MM.1S (cell line): ENCODE measurements at regions not wholly inside any gene's neighbourhood (a gene's known extent, or its start where the extent isn't known, plus 50 kb on each side); places are given as distances from the start of the nearest gene placed in this dataset.

ENCODE experiments used
- DNase-seq: peaks from one replicate; pipeline ENCODE4 v3.0.0-alpha.2; 2015
- H2AFZ ChIP-seq: fragments of 300-600 bp; sonication (generic); 2 replicates; pipeline ENCODE4 v1.6.0; 2016; ENCODE audit warnings: antibody characterized with exemption, low read length
- H3F3A ChIP-seq: fragments of 300-600 bp; sonication (generic); 2 replicates; pipeline ENCODE4 v1.6.1; 2016; ENCODE audit warnings: mild to moderate bottlenecking, antibody characterized with exemption, low read length, moderate library complexity, mixed read lengths; ENCODE audit not compliant: insufficient read depth
- H3K27ac ChIP-seq: fragments of 300-600 bp; sonication (generic); 2 replicates; pipeline ENCODE4 v1.5.1; 2016; ENCODE audit warnings: mild to moderate bottlenecking, low read length
- H3K27me3 ChIP-seq: fragments of 300-600 bp; sonication (generic); replicated peaks from 2 replicates; pipeline ENCODE4 v1.6.0; 2016; ENCODE audit warnings: low read length; ENCODE audit not compliant: insufficient read depth
- H3K36me3 ChIP-seq: fragments of 300-600 bp; sonication (generic); replicated peaks from 2 replicates; pipeline ENCODE4 v1.6.1; 2016; ENCODE audit warnings: mild to moderate bottlenecking, low read length, mixed read lengths; ENCODE audit not compliant: insufficient read depth
- H3K4me1 ChIP-seq: fragments of 300-600 bp; sonication (generic); 2 replicates; pipeline ENCODE4 v1.6.1; 2016; ENCODE audit warnings: low read length, mixed read lengths
- H3K4me2 ChIP-seq: fragments of 300-600 bp; sonication (generic); 2 replicates; pipeline ENCODE4 v1.6.0; 2016; ENCODE audit warnings: low read depth, low read length
- H3K4me3 ChIP-seq: fragments of 300-600 bp; sonication (generic); 2 replicates; pipeline ENCODE4 v1.5.1; 2016; ENCODE audit warnings: low read length, mixed read lengths
- H3K79me2 ChIP-seq: fragments of 300-600 bp; sonication (generic); 2 replicates; pipeline ENCODE4 v1.6.1; 2016; ENCODE audit warnings: mixed run types, low read length, mixed read lengths
- H3K9ac ChIP-seq: fragments of 300-600 bp; sonication (generic); 2 replicates; pipeline ENCODE4 v1.6.1; 2016; ENCODE audit warnings: low read length, mixed read lengths
- H3K9me2 ChIP-seq: fragments of 300-600 bp; sonication (generic); replicated peaks from 2 replicates; pipeline ENCODE4 v1.6.1; 2016; ENCODE audit warnings: mild to moderate bottlenecking, low read length, mixed read lengths; ENCODE audit not compliant: insufficient read depth
- H3K9me3 ChIP-seq: fragments of 300-600 bp; sonication (generic); replicated peaks from 2 replicates; pipeline ENCODE4 v1.6.1; 2016; ENCODE audit warnings: mild to moderate bottlenecking, low read length, mixed read lengths; ENCODE audit not compliant: insufficient read depth
- H4K20me1 ChIP-seq: fragments of 300-600 bp; sonication (generic); 2 replicates; pipeline ENCODE4 v1.6.1; 2016; ENCODE audit warnings: mild to moderate bottlenecking, low read length, moderate library complexity, mixed read lengths; ENCODE audit not compliant: insufficient read depth
- EZH2 ChIP-seq: fragments of 300-600 bp; sonication (generic); optimal IDR thresholded peaks from 2 replicates; pipeline ENCODE3; 2017; ENCODE audit warnings: low read depth, mild to moderate bottlenecking, antibody characterized with exemption, low read length, mixed read lengths
- EZH2phosphoT487 ChIP-seq: fragments of 300-600 bp; sonication (generic); IDR thresholded peaks from 2 replicates; pipeline ENCODE4 v1.6.1; 2018; ENCODE audit warnings: antibody characterized with exemption, low read length
- TF ChIP-seq, protein P1 (sequence below): fragments of 300-600 bp; sonication (generic); IDR thresholded peaks from 2 replicates; pipeline ENCODE4 v1.5.1; 2016; ENCODE audit warnings: antibody characterized with exemption, low read length, mixed read lengths

DNA sequence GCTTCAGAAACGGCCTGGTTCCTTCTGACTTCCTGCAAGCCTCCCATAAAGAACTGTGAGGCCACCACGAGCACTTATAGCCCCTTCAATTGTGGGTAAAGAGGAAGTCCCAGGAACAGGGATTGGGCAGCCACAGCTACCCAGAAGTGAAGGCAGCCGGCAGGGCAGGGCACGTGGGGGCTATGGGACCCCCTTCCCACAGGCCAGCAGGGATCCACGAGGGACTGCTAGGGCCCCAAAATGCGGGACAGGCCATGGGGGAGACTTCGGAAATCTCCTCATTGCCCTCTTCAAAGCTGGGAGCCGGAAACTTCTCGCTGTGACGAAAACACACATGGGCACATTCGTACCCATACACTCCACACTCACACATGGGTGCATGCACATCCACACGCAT, 196.1 kb upstream of the SALL3 start:
- Histone ChIP-seq H3K27ac (no peak overlapping the region), H3K4me1 (no peaks in the 10 kb centered on the region), H3F3A (no peaks in the 10 kb centered on the region), H3K4me2 (no peak overlapping the region), H3K9me3 (no peaks in the 10 kb centered on the region), H3K79me2 (no peaks in the 10 kb centered on the region), H3K4me3 (no peak overlapping the region), H2AFZ (no peak overlapping the region), H3K9ac (no peak overlapping the region), H3K9me2 (no peaks in the 10 kb centered on the region), H3K36me3 (no peaks in the 10 kb centered on the region), H3K27me3 (no peaks in the 10 kb centered on the region), H4K20me1 (no peaks in the 10 kb centered on the region)
- TF ChIP-seq EZH2phosphoT487, result no peak
- no peak for TF ChIP-seq EZH2
- TF ChIP-seq, protein P1, sequence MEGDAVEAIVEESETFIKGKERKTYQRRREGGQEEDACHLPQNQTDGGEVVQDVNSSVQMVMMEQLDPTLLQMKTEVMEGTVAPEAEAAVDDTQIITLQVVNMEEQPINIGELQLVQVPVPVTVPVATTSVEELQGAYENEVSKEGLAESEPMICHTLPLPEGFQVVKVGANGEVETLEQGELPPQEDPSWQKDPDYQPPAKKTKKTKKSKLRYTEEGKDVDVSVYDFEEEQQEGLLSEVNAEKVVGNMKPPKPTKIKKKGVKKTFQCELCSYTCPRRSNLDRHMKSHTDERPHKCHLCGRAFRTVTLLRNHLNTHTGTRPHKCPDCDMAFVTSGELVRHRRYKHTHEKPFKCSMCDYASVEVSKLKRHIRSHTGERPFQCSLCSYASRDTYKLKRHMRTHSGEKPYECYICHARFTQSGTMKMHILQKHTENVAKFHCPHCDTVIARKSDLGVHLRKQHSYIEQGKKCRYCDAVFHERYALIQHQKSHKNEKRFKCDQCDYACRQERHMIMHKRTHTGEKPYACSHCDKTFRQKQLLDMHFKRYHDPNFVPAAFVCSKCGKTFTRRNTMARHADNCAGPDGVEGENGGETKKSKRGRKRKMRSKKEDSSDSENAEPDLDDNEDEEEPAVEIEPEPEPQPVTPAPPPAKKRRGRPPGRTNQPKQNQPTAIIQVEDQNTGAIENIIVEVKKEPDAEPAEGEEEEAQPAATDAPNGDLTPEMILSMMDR, result no peak
- no peak for DNase-seq

DNA sequence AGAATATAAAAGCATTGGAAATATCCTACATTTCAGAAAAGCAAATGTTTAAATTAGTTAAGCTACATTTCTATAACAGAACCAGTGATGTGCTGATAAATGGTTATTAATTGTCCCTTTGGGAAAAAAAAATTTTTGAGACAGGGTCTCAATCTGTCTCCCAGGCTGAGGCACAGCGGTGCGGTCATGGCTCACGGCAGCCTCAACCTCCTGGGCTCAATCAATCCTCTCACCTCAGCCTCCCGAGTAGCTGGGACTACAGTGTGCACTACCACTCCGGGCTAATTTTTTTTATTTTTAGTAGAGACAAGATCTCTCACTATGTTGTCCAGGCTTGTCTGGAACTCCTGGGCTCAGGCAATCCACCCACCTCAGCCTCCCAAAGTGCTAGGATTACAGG, 194.8 kb upstream of the SALL3 start:
- no peaks in the 10 kb centered on the region for H3K36me3 ChIP-seq
- H3F3A ChIP-seq, result no peaks in the 10 kb centered on the region
- no peak overlapping the region for H3K4me2 ChIP-seq
- no peaks in the 10 kb centered on the region for H3K9me3 ChIP-seq
- H4K20me1 ChIP-seq, result no peaks in the 10 kb centered on the region
- no peaks in the 10 kb centered on the region for H3K27me3 ChIP-seq
- DNase-seq, result no peak
- no peak overlapping the region for H3K9ac ChIP-seq
- H3K79me2 ChIP-seq, result no peaks in the 10 kb centered on the region
- no peaks in the 10 kb centered on the region for H3K4me1 ChIP-seq
- TF ChIP-seq, protein P1, result no peak
- TF ChIP-seq EZH2phosphoT487, result no peak
- no peak for TF ChIP-seq EZH2
- no peak overlapping the region for H2AFZ ChIP-seq
- H3K27ac ChIP-seq, result no peak overlapping the region
- no peaks in the 10 kb centered on the region for H3K9me2 ChIP-seq
- H3K4me3 ChIP-seq, result no peak overlapping the region

DNA sequence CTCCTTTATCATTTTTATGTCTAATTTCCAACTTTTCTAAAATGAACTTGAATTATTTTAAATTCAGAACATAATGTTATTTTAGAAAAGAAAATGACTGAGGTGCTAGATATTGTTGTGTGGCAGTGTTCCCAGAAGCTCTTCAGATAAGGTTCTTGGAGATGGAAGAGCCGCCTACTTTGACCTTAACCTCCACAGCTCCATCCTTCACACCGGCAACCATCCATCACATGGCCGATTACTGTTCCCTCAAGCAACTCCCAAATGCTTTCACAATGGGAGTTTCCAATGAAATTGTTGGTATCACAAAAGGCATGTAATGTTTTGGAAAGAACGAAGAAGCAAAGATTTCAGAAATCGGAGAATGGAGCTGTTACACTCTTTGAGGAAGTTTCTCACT, 193.9 kb upstream of the SALL3 start:
- Histone ChIP-seq H4K20me1 (no peaks in the 10 kb centered on the region), H3K79me2 (no peaks in the 10 kb centered on the region), H3K27me3 (no peaks in the 10 kb centered on the region), H3K9me3 (no peaks in the 10 kb centered on the region), H3K9me2 (no peaks in the 10 kb centered on the region), H3K4me3 (no peak overlapping the region), H3K27ac (no peak overlapping the region), H3K4me1 (no peaks in the 10 kb centered on the region), H3K36me3 (no peaks in the 10 kb centered on the region), H3K4me2 (no peak overlapping the region), H2AFZ (no peak overlapping the region), H3F3A (no peaks in the 10 kb centered on the region), H3K9ac (no peak overlapping the region)
- no peak for DNase-seq
- no peak for TF ChIP-seq EZH2
- TF ChIP-seq, protein P1, result no peak
- TF ChIP-seq EZH2phosphoT487, result no peak

DNA sequence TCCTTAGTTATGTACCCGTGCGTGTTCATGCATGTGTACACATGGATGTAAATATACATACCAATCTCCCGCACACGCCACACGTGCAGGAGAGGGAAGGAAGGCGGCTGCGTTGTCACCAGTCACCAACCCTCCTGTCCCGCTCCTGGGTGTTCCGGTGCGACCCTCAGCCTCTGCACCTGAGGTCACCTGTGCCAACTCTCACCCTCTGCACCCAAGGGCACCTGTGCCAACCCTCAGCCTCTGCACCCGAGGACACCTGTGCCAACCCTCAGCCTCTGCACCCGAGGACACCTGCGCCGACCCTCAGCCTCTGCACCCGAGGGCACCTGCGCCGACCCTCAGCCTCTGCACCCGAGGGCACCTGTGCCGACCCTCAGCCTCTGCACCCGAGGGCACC, 192.8 kb upstream of the SALL3 start:
- Histone ChIP-seq H3K9ac (no peak overlapping the region), H3K4me3 (no peak overlapping the region), H3K27ac (no peak overlapping the region), H3K27me3 (no peaks in the 10 kb centered on the region), H3K4me1 (no peaks in the 10 kb centered on the region), H3K36me3 (no peaks in the 10 kb centered on the region), H4K20me1 (no peaks in the 10 kb centered on the region), H3K9me3 (no peaks in the 10 kb centered on the region), H3F3A (no peaks in the 10 kb centered on the region), H3K9me2 (no peaks in the 10 kb centered on the region), H3K79me2 (no peaks in the 10 kb centered on the region), H3K4me2 (no peak overlapping the region), H2AFZ (no peak overlapping the region)
- no peak for TF ChIP-seq EZH2phosphoT487
- DNase-seq, result no peak
